AG08396 (cell line): ENCODE measurements at regions not wholly inside any gene's neighbourhood (a gene's known extent, or its start where the extent isn't known, plus 50 kb on each side); places are given as distances from the start of the nearest gene placed in this dataset.

Experiments used
- DNase-seq: peaks from one replicate; pipeline ENCODE4 v3.0.0; 2012; ENCODE audit warnings: low spot score, mixed read lengths

- DNase-seq: no peak
Observed at GRCh38 chr5:167561796-167562195, 729.6 kb upstream of the WWC1 start.

GRCh38 chr5:167564275-167564674 is 727.2 kb upstream of the WWC1 start:
- DNase-seq: no peak

GRCh38 chr5:167565189-167565954 is 726.1 kb upstream of the WWC1 start:
- DNase-seq: peak; percentile 12

GRCh38 chr5:167570431-167570830 is 721.0 kb upstream of the WWC1 start:
- DNase-seq: no peak

GRCh38 chr5:167571824-167572223 is 719.6 kb upstream of the WWC1 start:
- DNase-seq: no peak

GRCh38 chr5:167573370-167574127 is 717.9 kb upstream of the WWC1 start:
- peak; percentile 14 for DNase-seq

GRCh38 chr5:167574464-167574863 is 717.0 kb upstream of the WWC1 start:
- no peak for DNase-seq

- DNase-seq: no peak
Observed at GRCh38 chr5:167575330-167575729, 716.1 kb upstream of the WWC1 start.

GRCh38 chr5:167576126-167576525 is 715.3 kb upstream of the WWC1 start:
- no peak for DNase-seq

GRCh38 chr5:167576897-167577296 is 714.5 kb upstream of the WWC1 start:
- no peak for DNase-seq

- no peak for DNase-seq
Observed at GRCh38 chr5:167577616-167578015, 713.8 kb upstream of the WWC1 start.

GRCh38 chr5:167578977-167579692 is 712.3 kb upstream of the WWC1 start:
- no peak for DNase-seq

GRCh38 chr5:167579693-167580055 is 711.8 kb upstream of the WWC1 start:
- DNase-seq: no peak

- no peak for DNase-seq
Observed at GRCh38 chr5:167580608-167581007, 710.8 kb upstream of the WWC1 start.

- no peak for DNase-seq
Observed at GRCh38 chr5:167582283-167582682, 709.2 kb upstream of the WWC1 start.

- no peak for DNase-seq
Observed at GRCh38 chr5:167582886-167583285, 708.6 kb upstream of the WWC1 start.

GRCh38 chr5:167585184-167585583 is 706.3 kb upstream of the WWC1 start:
- no peak for DNase-seq

- peak; percentile 30 for DNase-seq
Observed at GRCh38 chr5:167587772-167588437, 703.5 kb upstream of the WWC1 start.

- no peak for DNase-seq
Observed at GRCh38 chr5:167592114-167592513, 699.3 kb upstream of the WWC1 start.

GRCh38 chr5:167593329-167594060 is 698.0 kb upstream of the WWC1 start:
- DNase-seq: no peak

- DNase-seq: no peak
Observed at GRCh38 chr5:167594061-167594435, 697.4 kb upstream of the WWC1 start.

- no peak for DNase-seq
Observed at GRCh38 chr5:167594750-167595149, 696.7 kb upstream of the WWC1 start.
